HEK293 (cell line): ENCODE measurements at regions not wholly inside any gene's neighbourhood (a gene's known extent, or its start where the extent isn't known, plus 50 kb on each side); places are given as distances from the start of the nearest gene placed in this dataset.

Experiments
- CTCF ChIA-PET: fragments of 350-600 bp; formaldehyde crosslinking; extraction: SDS; loops from one replicate; lab custom pipeline; 2021; ENCODE audit warnings: antibody characterized with exemption; lab: Yijun Ruan, JAX
- POLR2A ChIA-PET: fragments of 300-600 bp; formaldehyde crosslinking; extraction: SDS; loops from one replicate; lab custom pipeline; 2020; ENCODE audit warnings: antibody characterized with exemption, inconsistent platforms; lab: Yijun Ruan, JAX
- H3K27ac ChIP-seq: fragments of 200-500 bp; sonication (Bioruptor generic); 2 replicates; pipeline ENCODE4 v1.5.1; 2014; ENCODE audit warnings: low read depth, low read length, control low read depth, inconsistent platforms; ENCODE audit errors: extremely low read depth
- H3K36me3 ChIP-seq, 2 experiments: fragments of 200-500 bp in 1 of 2; sonication (Bioruptor generic) in 1 of 2; 1 replicate in 1 of 2; 2 replicates in 1 of 2; pipeline ENCODE4 v1.5.1; 2014 to 2017; ENCODE audit warnings: inconsistent platforms in 2 of 2, low read length in 2 of 2; ENCODE audit not compliant: control insufficient read depth in 2 of 2, insufficient read depth in 1 of 2
- H3K4me1 ChIP-seq: fragments of 200-500 bp; sonication (Bioruptor generic); 2 replicates; pipeline ENCODE4 v1.5.1; 2014; ENCODE audit warnings: mild to moderate bottlenecking, low read length, inconsistent platforms; ENCODE audit not compliant: control insufficient read depth, insufficient read depth
- H3K4me3 ChIP-seq: 2 replicates; pipeline ENCODE4 v1.5.1; 2011; ENCODE audit warnings: low read depth, mild to moderate bottlenecking, control low read depth, low read length, moderate library complexity
- H3K9me3 ChIP-seq: fragments of 200-500 bp; sonication (Bioruptor generic); 2 replicates; pipeline ENCODE4 v1.5.1; 2014; ENCODE audit warnings: low read depth, low read length, inconsistent platforms; ENCODE audit not compliant: control insufficient read depth, insufficient read depth
- GLI2 ChIP-seq: fragments of 450-650 bp; formaldehyde crosslinking; IDR thresholded peaks from 2 replicates; pipeline ENCODE4; 2017; ENCODE audit warnings: missing biosample characterization, missing genetic modification characterization, low read depth, borderline replicate concordance
- MYNN ChIP-seq: fragments of 450-650 bp; formaldehyde crosslinking; IDR thresholded peaks from 2 replicates; pipeline ENCODE4 v1.5.1; 2016; ENCODE audit warnings: missing biosample characterization, missing genetic modification characterization, borderline replicate concordance
- OSR2 ChIP-seq: fragments of 450-650 bp; formaldehyde crosslinking; IDR thresholded peaks from 2 replicates; pipeline ENCODE4 v1.5.1; 2016; ENCODE audit warnings: missing biosample characterization, missing genetic modification characterization
- SETDB1 ChIP-seq: IDR thresholded peaks from one replicate; pipeline ENCODE4 v1.6.1; 2017; ENCODE audit warnings: mild to moderate bottlenecking, low read length, moderate library complexity, mixed read lengths; ENCODE audit not compliant: insufficient read length
- TSHZ1 ChIP-seq: fragments of 450-650 bp; formaldehyde crosslinking; IDR thresholded peaks from 2 replicates; pipeline ENCODE4 v1.5.1; 2016; ENCODE audit warnings: missing biosample characterization, missing genetic modification characterization, borderline replicate concordance
- YY1 ChIP-seq: fragments of 450-650 bp; formaldehyde crosslinking; IDR thresholded peaks from 2 replicates; pipeline ENCODE4 v1.5.1; 2018; ENCODE audit warnings: missing biosample characterization, missing genetic modification characterization
- ZBTB11 ChIP-seq: fragments of 450-650 bp; formaldehyde crosslinking; conservative IDR thresholded peaks from 2 replicates; pipeline ENCODE4 v1.5.1; 2016; ENCODE audit warnings: low read depth, missing biosample characterization, missing genetic modification characterization
- ZNF391 ChIP-seq: fragments of 450-650 bp; formaldehyde crosslinking; IDR thresholded peaks from 2 replicates; pipeline ENCODE4 v1.5.1; 2016; ENCODE audit warnings: low read depth, missing biosample characterization, missing genetic modification characterization, borderline replicate concordance
- ZNF513 ChIP-seq: fragments of 450-650 bp; IDR thresholded peaks from 2 replicates; pipeline ENCODE4 v1.5.1; 2018; ENCODE audit warnings: missing biosample characterization, missing genetic modification characterization
- ZNF624 ChIP-seq: fragments of 450-650 bp; formaldehyde crosslinking; IDR thresholded peaks from 2 replicates; pipeline ENCODE4 v1.5.1; 2017; ENCODE audit warnings: missing biosample characterization, missing genetic modification characterization
- ZNF645 ChIP-seq: fragments of 450-650 bp; formaldehyde crosslinking; IDR thresholded peaks from 2 replicates; pipeline ENCODE4; 2016; ENCODE audit warnings: missing biosample characterization, missing genetic modification characterization
- ZNF785 ChIP-seq: fragments of 450-650 bp; formaldehyde crosslinking; IDR thresholded peaks from 2 replicates; pipeline ENCODE4 v1.5.1; 2016; ENCODE audit warnings: missing biosample characterization, missing genetic modification characterization
- ZNF837 ChIP-seq: fragments of 450-650 bp; formaldehyde crosslinking; IDR thresholded peaks from 2 replicates; pipeline ENCODE4 v1.5.1; 2016; ENCODE audit warnings: missing biosample characterization, missing genetic modification characterization
- ZSCAN18 ChIP-seq: fragments of 450-650 bp; formaldehyde crosslinking; IDR thresholded peaks from 2 replicates; pipeline ENCODE4 v1.5.1; 2016; ENCODE audit warnings: missing biosample characterization, missing genetic modification characterization
- ZSCAN23 ChIP-seq: fragments of 450-650 bp; formaldehyde crosslinking; IDR thresholded peaks from 2 replicates; pipeline ENCODE4 v1.5.1; 2016; ENCODE audit warnings: missing biosample characterization, missing genetic modification characterization

GRCh38 chr13:111958612-111959395 is 108.1 kb upstream of the SOX1 start:
- Histone ChIP-seq H3K36me3 (no peaks in the 10 kb centered on the region), H3K4me1 (no peaks in the 10 kb centered on the region), H3K9me3 (no peaks in the 10 kb centered on the region)
- POLR2A ChIA-PET = no interaction called here
- TF ChIP-seq ZNF645 (tag by site-specific recombination) (no peak), ZNF624 (no peak), ZNF837 (tag by site-specific recombination) (no peak), TSHZ1 (no peak), MYNN (tag by site-specific recombination) (no peak), ZNF785 (tag by site-specific recombination) (no peak), OSR2 (tag by site-specific recombination) (no peak), ZBTB11 (tag by site-specific recombination) (no peak), ZNF513 (tag by site-specific recombination) (no peak), ZSCAN23 (tag by site-specific recombination) (no peak), ZSCAN18 (tag by site-specific recombination) (no peak), GLI2 (tag by site-specific recombination) (no peak), ZNF391 (no peak), SETDB1 (no peak), YY1 (tag by site-specific recombination) (no peak)
- TF ChIP-seq, all 188 proteins: peak for 0
- Histone ChIP-seq H3K27ac (no peak overlapping the region), H3K4me3 (no peak overlapping the region)
- CTCF ChIA-PET = no interaction called here
